ENCODE measurements at regions not wholly inside any gene's neighbourhood (a gene's known extent, or its start where the extent isn't known, plus 50 kb on each side); places are given as distances from the start of the nearest gene placed in this dataset.

DNA sequence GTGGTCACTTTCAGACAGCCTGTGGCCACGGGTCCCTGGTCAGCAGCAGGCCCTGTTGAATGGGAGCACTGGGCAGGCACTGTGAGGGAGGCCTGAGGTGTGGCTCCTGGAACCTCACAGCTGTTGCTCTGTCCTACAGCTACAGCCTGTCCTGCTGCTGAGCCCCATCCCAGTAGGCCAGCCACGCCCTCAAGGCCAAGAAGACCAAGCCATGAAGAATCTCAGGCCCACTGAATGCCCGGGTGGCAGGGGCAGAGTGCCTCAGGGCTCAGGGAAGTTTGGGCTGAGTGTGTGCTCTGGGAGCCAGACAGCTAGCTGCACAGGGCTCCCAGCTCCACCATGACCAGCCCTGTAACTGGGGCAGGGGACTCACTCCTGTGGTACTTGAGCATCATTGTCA, 363.5 kb upstream of the NUPR2 start:
- TF ChIP-seq, protein P1, sequence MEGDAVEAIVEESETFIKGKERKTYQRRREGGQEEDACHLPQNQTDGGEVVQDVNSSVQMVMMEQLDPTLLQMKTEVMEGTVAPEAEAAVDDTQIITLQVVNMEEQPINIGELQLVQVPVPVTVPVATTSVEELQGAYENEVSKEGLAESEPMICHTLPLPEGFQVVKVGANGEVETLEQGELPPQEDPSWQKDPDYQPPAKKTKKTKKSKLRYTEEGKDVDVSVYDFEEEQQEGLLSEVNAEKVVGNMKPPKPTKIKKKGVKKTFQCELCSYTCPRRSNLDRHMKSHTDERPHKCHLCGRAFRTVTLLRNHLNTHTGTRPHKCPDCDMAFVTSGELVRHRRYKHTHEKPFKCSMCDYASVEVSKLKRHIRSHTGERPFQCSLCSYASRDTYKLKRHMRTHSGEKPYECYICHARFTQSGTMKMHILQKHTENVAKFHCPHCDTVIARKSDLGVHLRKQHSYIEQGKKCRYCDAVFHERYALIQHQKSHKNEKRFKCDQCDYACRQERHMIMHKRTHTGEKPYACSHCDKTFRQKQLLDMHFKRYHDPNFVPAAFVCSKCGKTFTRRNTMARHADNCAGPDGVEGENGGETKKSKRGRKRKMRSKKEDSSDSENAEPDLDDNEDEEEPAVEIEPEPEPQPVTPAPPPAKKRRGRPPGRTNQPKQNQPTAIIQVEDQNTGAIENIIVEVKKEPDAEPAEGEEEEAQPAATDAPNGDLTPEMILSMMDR (IDR thresholded peaks at IDR 0.05; ENCODE audit: low read length) = no peak
- no peak for TF ChIP-seq EZH2 (IDR thresholded peaks at IDR 0.05; ENCODE audit: borderline replicate concordance, low read length)

Data from OCI-LY1 (cell line).